Activated naive CD4-positive, alpha-beta T cell treated with anti-CD3 and anti-CD28 coated beads, Interleukin-2, amount 50 U/mL, for 16 hours (primary cell): ENCODE measurements at regions not wholly inside any gene's neighbourhood (a gene's known extent, or its start where the extent isn't known, plus 50 kb on each side); places are given as distances from the start of the nearest gene placed in this dataset.

Experiments used
- DNase-seq: peaks from one replicate; pipeline ENCODE4 v3.0.0-alpha.2; 2020

- no peak for DNase-seq
Measured at GRCh38 chr12:94033101-94033500, 115.3 kb upstream of the PLXNC1 start.

GRCh38 chr12:94033784-94034183 lies 114.6 kb upstream of the PLXNC1 start:
- DNase-seq = no peak

- DNase-seq = no peak
Measured at GRCh38 chr12:94037444-94037843, 110.9 kb upstream of the PLXNC1 start.

GRCh38 chr12:94038605-94039004 lies 109.8 kb upstream of the PLXNC1 start:
- DNase-seq = no peak

- no peak for DNase-seq
Measured at GRCh38 chr12:94039199-94039840, 109.1 kb upstream of the PLXNC1 start.

GRCh38 chr12:94039914-94040313 lies 108.5 kb upstream of the PLXNC1 start:
- DNase-seq = no peak

- no peak for DNase-seq
Measured at GRCh38 chr12:94041850-94042249, 106.5 kb upstream of the PLXNC1 start.

GRCh38 chr12:94042321-94042720 lies 106.1 kb upstream of the PLXNC1 start:
- DNase-seq = no peak

- DNase-seq = no peak
Measured at GRCh38 chr12:94046626-94047410, 101.6 kb upstream of the PLXNC1 start.

GRCh38 chr12:94047781-94048567 lies 100.4 kb upstream of the PLXNC1 start:
- DNase-seq = no peak

GRCh38 chr12:94048757-94049156 lies 99.6 kb upstream of the PLXNC1 start:
- no peak for DNase-seq

- no peak for DNase-seq
Measured at GRCh38 chr12:94049718-94050117, 98.7 kb upstream of the PLXNC1 start.

GRCh38 chr12:94053676-94054075 lies 94.7 kb upstream of the PLXNC1 start:
- DNase-seq = no peak

GRCh38 chr12:94055528-94055927 lies 92.8 kb upstream of the PLXNC1 start:
- no peak for DNase-seq

GRCh38 chr12:94056419-94057158 lies 91.8 kb upstream of the PLXNC1 start:
- no peak for DNase-seq

GRCh38 chr12:94057262-94058151 lies 90.9 kb upstream of the PLXNC1 start:
- DNase-seq = no peak

- DNase-seq = no peak
Measured at GRCh38 chr12:94059394-94060368, 88.7 kb upstream of the PLXNC1 start.

- no peak for DNase-seq
Measured at GRCh38 chr12:94062194-94062593, 86.2 kb upstream of the PLXNC1 start.

GRCh38 chr12:94062796-94063635 lies 85.4 kb upstream of the PLXNC1 start:
- DNase-seq = no peak

GRCh38 chr12:94070520-94070919 lies 77.9 kb upstream of the PLXNC1 start:
- DNase-seq = no peak
